B cell (primary cell): ENCODE measurements at regions not wholly inside any gene's neighbourhood (a gene's known extent, or its start where the extent isn't known, plus 50 kb on each side); places are given as distances from the start of the nearest gene placed in this dataset.

Experiments used
- ATAC-seq: fragments of 200-7000 bp; cut with Tn5 transposase; one replicate; pipeline ENCODE4 v1.10.0; 2021; ENCODE audit warnings: low read depth, mild to moderate bottlenecking, moderate number of reproducible peaks, moderate library complexity
- CTCF ChIA-PET: fragments of 350-600 bp; sonication (Branson Sonifier 250); formaldehyde crosslinking; loops from one replicate; lab custom pipeline; 2021; ENCODE audit warnings: antibody characterized with exemption, inconsistent platforms; lab: Charles Lee
- POLR2A ChIA-PET: fragments of 350-600 bp; sonication (Branson Sonifier 250); formaldehyde crosslinking; loops from one replicate; lab custom pipeline; 2021; ENCODE audit warnings: antibody characterized with exemption; lab: Charles Lee
- DNase-seq: peaks from one replicate; pipeline ENCODE4 v3.0.0; 2013
- H2AFZ ChIP-seq: 2 replicates; pipeline ENCODE4 v1.6.1; 2012; ENCODE audit warnings: mild to moderate bottlenecking, low read depth, low read length; ENCODE audit not compliant: insufficient read depth, poor library complexity, severe bottlenecking
- H3K27ac ChIP-seq, 2 donors: 1 replicate in 1 of 2; 2 replicates in 1 of 2; pipeline ENCODE4 v1.5.1; 2012 to 2013; ENCODE audit warnings: low read length in 2 of 2, mild to moderate bottlenecking in 2 of 2, moderate library complexity in 1 of 2
- H3K27me3 ChIP-seq, 4 experiments: fragments of 200-600 bp in 1 of 4; sonication (generic) in 1 of 4; replicated peaks in 1 of 4; 1 replicate in 2 of 4; 2 replicates in 2 of 4; pipeline versions ENCODE4 v1.6.1 to v1.7.0; 2013 to 2016; ENCODE audit warnings: low read length in 3 of 4, mild to moderate bottlenecking in 2 of 4, mixed read lengths in 1 of 4, moderate library complexity in 1 of 4; ENCODE audit not compliant: insufficient read depth in 4 of 4, control insufficient read depth in 3 of 4; ENCODE audit errors: control extremely low read depth in 1 of 4
- H3K36me3 ChIP-seq, 2 experiments: replicated peaks in 1 of 2; 1 replicate in 1 of 2; 2 replicates in 1 of 2; pipeline versions ENCODE4 v1.6.1 to v1.7.1; 2013; ENCODE audit warnings: low read length in 1 of 2; ENCODE audit not compliant: insufficient read depth in 2 of 2, control insufficient read depth in 1 of 2; ENCODE audit errors: control extremely low read depth in 1 of 2, extremely low read depth in 1 of 2
- H3K4me1 ChIP-seq, 2 donors: fragments of 200-600 bp in 1 of 2; sonication (generic) in 1 of 2; 1 replicate in 1 of 2; 2 replicates in 1 of 2; pipeline versions ENCODE4 v1.5.1 to v1.6.1; 2013 to 2017; ENCODE audit warnings: low read length in 2 of 2; ENCODE audit not compliant: control insufficient read depth in 2 of 2, insufficient read depth in 2 of 2
- H3K4me2 ChIP-seq: replicated peaks from 2 replicates; pipeline ENCODE3; 2012; ENCODE audit warnings: mild to moderate bottlenecking, low read depth, low read length; ENCODE audit not compliant: poor library complexity, severe bottlenecking
- H3K4me3 ChIP-seq, 5 experiments: fragments of 200-600 bp in 1 of 5; sonication (generic) in 1 of 5; 1 replicate in 3 of 5; 2 replicates in 2 of 5; pipeline versions ENCODE4 v1.5.1 to v1.7.0; 2011 to 2016; ENCODE audit warnings: low read length in 4 of 5, mild to moderate bottlenecking in 4 of 5, low read depth in 2 of 5, control low read depth in 1 of 5, moderate library complexity in 1 of 5; ENCODE audit not compliant: insufficient read depth in 1 of 5; ENCODE audit errors: control extremely low read depth in 1 of 5, extremely low read depth in 1 of 5
- H3K79me2 ChIP-seq: fragments of 200-600 bp; sonication (generic); one replicate; pipeline ENCODE4 v1.6.0; 2016; ENCODE audit warnings: low read length; ENCODE audit not compliant: control insufficient read depth, insufficient read depth
- H3K9ac ChIP-seq: fragments of 200-600 bp; sonication (generic); 2 replicates; pipeline ENCODE4 v1.6.1; 2017; ENCODE audit warnings: mild to moderate bottlenecking, low read length, moderate library complexity
- H3K9me3 ChIP-seq, 3 donors: one replicate each; pipeline versions ENCODE4 v1.6.1 to v1.7.1; 2013; ENCODE audit warnings: low read length in 2 of 3; ENCODE audit not compliant: control insufficient read depth in 2 of 3, insufficient read depth in 1 of 3; ENCODE audit errors: control extremely low read depth in 1 of 3
- H4K20me1 ChIP-seq: 2 replicates; pipeline ENCODE4 v1.6.0; 2012; ENCODE audit warnings: mild to moderate bottlenecking, low read length; ENCODE audit not compliant: insufficient read depth, control insufficient read depth, poor library complexity, severe bottlenecking
- H3K27ac Mint-ChIP-seq: one replicate; pipeline ENCODE4 v1.8.0; 2021; ENCODE audit warnings: mixed read lengths
- H3K27me3 Mint-ChIP-seq: one replicate; pipeline ENCODE4 v1.8.0; 2021; ENCODE audit warnings: mixed read lengths
- H3K4me1 Mint-ChIP-seq: one replicate; pipeline ENCODE4 v1.8.0; 2021; ENCODE audit warnings: mixed read lengths
- H3K4me3 Mint-ChIP-seq: one replicate; pipeline ENCODE4 v1.8.0; 2021; ENCODE audit warnings: mixed read lengths
- H3K9me3 Mint-ChIP-seq: one replicate; pipeline ENCODE4 v1.8.0; 2022; ENCODE audit warnings: mixed read lengths; ENCODE audit not compliant: insufficient read depth
- EZH2 ChIP-seq: IDR thresholded peaks from 2 replicates; pipeline ENCODE4 v1.6.1; 2012; ENCODE audit warnings: borderline replicate concordance, low read depth, mild to moderate bottlenecking, moderate library complexity, low read length; ENCODE audit not compliant: insufficient read depth, poor library complexity, severe bottlenecking
- WGBS: methylation state at CpG from one replicate; pipeline ENCODE4 v1.1.5; 2013; ENCODE audit warnings: missing lambda C conversion rate; ENCODE audit not compliant: insufficient coverage; 5-methylcytosine and 5-hydroxymethylcytosine counted together
- intact Hi-C: fragments of 100-400 bp; cut with micrococcal nuclease; formaldehyde crosslinking; loops from one replicate; pipeline ENCODE4 v1.10.0; 2022
- TF ChIP-seq, protein P1 (sequence below): fragments of 200-600 bp; IDR thresholded peaks from one replicate; pipeline ENCODE4 v1.8.0; 2022; ENCODE audit warnings: antibody characterized with exemption, mild to moderate bottlenecking

GRCh38 chr12:66885115-66885875 is 206.4 kb upstream of the GRIP1 start:
- CTCF ChIA-PET: no interaction called here
- no peaks in the 10 kb centered on the region for H3K36me3 ChIP-seq
- peaks cover 0 to 3% (median 0%) of the 10 kb centered on the region in 4 experiments for H3K27me3 ChIP-seq
- 84% methylated on average over 11 of the region's 13 CpGs for WGBS
- no peak overlapping the region for H2AFZ ChIP-seq
- Mint-ChIP-seq H3K4me1 (no peaks in the 10 kb centered on the region), H3K27ac (no peak overlapping the region), H3K27me3 (peaks cover 6% of the 10 kb centered on the region), H3K9me3 (no peaks in the 10 kb centered on the region), H3K4me3 (no peak overlapping the region)
- H3K4me2 ChIP-seq: no peak overlapping the region
- H3K79me2 ChIP-seq: no peaks in the 10 kb centered on the region
- intact Hi-C loops: no loop called here
- ATAC-seq: no peak
- TF ChIP-seq, protein P1, sequence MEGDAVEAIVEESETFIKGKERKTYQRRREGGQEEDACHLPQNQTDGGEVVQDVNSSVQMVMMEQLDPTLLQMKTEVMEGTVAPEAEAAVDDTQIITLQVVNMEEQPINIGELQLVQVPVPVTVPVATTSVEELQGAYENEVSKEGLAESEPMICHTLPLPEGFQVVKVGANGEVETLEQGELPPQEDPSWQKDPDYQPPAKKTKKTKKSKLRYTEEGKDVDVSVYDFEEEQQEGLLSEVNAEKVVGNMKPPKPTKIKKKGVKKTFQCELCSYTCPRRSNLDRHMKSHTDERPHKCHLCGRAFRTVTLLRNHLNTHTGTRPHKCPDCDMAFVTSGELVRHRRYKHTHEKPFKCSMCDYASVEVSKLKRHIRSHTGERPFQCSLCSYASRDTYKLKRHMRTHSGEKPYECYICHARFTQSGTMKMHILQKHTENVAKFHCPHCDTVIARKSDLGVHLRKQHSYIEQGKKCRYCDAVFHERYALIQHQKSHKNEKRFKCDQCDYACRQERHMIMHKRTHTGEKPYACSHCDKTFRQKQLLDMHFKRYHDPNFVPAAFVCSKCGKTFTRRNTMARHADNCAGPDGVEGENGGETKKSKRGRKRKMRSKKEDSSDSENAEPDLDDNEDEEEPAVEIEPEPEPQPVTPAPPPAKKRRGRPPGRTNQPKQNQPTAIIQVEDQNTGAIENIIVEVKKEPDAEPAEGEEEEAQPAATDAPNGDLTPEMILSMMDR: no peak
- TF ChIP-seq EZH2: no peak
- no peak for DNase-seq
- no peaks in the 10 kb centered on the region for H3K9me3 ChIP-seq
- H3K27ac ChIP-seq: no peak overlapping the region
- H3K4me1 ChIP-seq: no peaks in the 10 kb centered on the region
- H3K4me3 ChIP-seq: no peak overlapping the region
- POLR2A ChIA-PET: no interaction called here
- no peak overlapping the region for H3K9ac ChIP-seq
- no peaks in the 10 kb centered on the region for H4K20me1 ChIP-seq

DNA sequence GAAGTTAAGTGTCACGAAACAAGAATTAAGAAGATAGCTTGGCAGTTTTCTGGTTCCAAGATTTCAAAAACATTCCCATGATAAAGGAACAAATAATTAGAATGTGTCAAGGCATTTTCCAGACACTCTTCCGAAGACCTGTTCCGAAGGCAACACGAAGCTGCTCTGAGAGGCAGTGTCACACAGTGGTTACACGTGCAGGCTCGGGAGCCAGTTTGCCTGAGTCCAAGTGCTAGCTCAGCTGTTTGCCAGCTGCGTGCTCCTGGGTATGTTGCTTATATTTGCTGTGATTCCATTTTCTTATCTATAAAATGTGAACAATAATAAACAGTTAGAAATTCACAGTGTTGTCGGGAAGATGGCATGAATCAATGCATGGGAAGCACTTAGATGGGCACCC is 217.9 kb upstream of the GRIP1 start:
- intact Hi-C loops: no loop called here
- Histone ChIP-seq H3K4me2 (no peak overlapping the region), H3K79me2 (no peaks in the 10 kb centered on the region), H3K4me1 (peaks cover 19% of the 10 kb centered on the region in 2 donors), H2AFZ (no peak overlapping the region), H3K27ac (no peak overlapping the region), H3K36me3 (no peaks in the 10 kb centered on the region), H3K9ac (no peak overlapping the region), H3K27me3 (no peaks in the 10 kb centered on the region), H3K4me3 (no peak overlapping the region), H4K20me1 (no peaks in the 10 kb centered on the region), H3K9me3 (no peaks in the 10 kb centered on the region)
- no peak for ATAC-seq
- Mint-ChIP-seq H3K27ac (no peak overlapping the region), H3K4me3 (no peak overlapping the region), H3K9me3 (no peaks in the 10 kb centered on the region), H3K27me3 (peaks cover 9% of the 10 kb centered on the region), H3K4me1 (peaks cover 26% of the 10 kb centered on the region)
- WGBS: 96% methylated on average over 5 of the region's 8 CpGs
- POLR2A ChIA-PET: no interaction called here
- TF ChIP-seq EZH2: no peak
- TF ChIP-seq, protein P1: no peak
- DNase-seq: no peak
- CTCF ChIA-PET: no interaction called here
